ENCODE measurements at regions not wholly inside any gene's neighbourhood (a gene's known extent, or its start where the extent isn't known, plus 50 kb on each side); places are given as distances from the start of the nearest gene placed in this dataset.
"Not testable (repeated sequence)": the region's sequence is repeated elsewhere in the genome, so short reads cannot be mapped to it uniquely, and the experiment has no call there.

- no peak for DNase-seq (ENCODE audit: low read depth)
Observed at GRCh38 chr7:118944271-118944670, 719.8 kb downstream of the ANKRD7 start.

GRCh38 chr7:118945911-118946682 lies 721.6 kb downstream of the ANKRD7 start:
- no peak for DNase-seq (ENCODE audit: low read depth)

- no peak for DNase-seq (ENCODE audit: low read depth)
Observed at GRCh38 chr7:118948508-118948907, 724.0 kb downstream of the ANKRD7 start.

- DNase-seq (ENCODE audit: low read depth): no peak
Observed at GRCh38 chr7:118949031-118949430, 724.5 kb downstream of the ANKRD7 start.

- DNase-seq (ENCODE audit: low read depth): not testable (repeated sequence)
Observed at GRCh38 chr7:118956285-118956684, 731.8 kb downstream of the ANKRD7 start.

- no peak for DNase-seq (ENCODE audit: low read depth)
Observed at GRCh38 chr7:118969370-118969769, 744.9 kb downstream of the ANKRD7 start.

GRCh38 chr7:118971706-118972105 lies 747.2 kb downstream of the ANKRD7 start:
- DNase-seq (ENCODE audit: low read depth): no peak

- no peak for DNase-seq (ENCODE audit: low read depth)
Observed at GRCh38 chr7:118974836-118975235, 750.3 kb downstream of the ANKRD7 start.

GRCh38 chr7:118995350-118995749 lies 770.8 kb downstream of the ANKRD7 start:
- no peak for DNase-seq (ENCODE audit: low read depth)

GRCh38 chr7:119007236-119007635 lies 782.7 kb downstream of the ANKRD7 start:
- DNase-seq (ENCODE audit: low read depth): no peak

GRCh38 chr7:119010635-119011034 lies 786.1 kb downstream of the ANKRD7 start:
- no peak for DNase-seq (ENCODE audit: low read depth)

GRCh38 chr7:119026391-119026790 lies 801.9 kb downstream of the ANKRD7 start:
- DNase-seq (ENCODE audit: low read depth): no peak

- DNase-seq (ENCODE audit: low read depth): no peak
Observed at GRCh38 chr7:119028736-119029135, 804.2 kb downstream of the ANKRD7 start.

GRCh38 chr7:119032136-119032535 lies 807.6 kb downstream of the ANKRD7 start:
- not testable (repeated sequence) for DNase-seq (ENCODE audit: low read depth)

- DNase-seq (ENCODE audit: low read depth): no peak
Observed at GRCh38 chr7:119033641-119034040, 809.1 kb downstream of the ANKRD7 start.

GRCh38 chr7:119037941-119038340 lies 813.4 kb downstream of the ANKRD7 start:
- DNase-seq (ENCODE audit: low read depth): no peak

- no peak for DNase-seq (ENCODE audit: low read depth)
Observed at GRCh38 chr7:119046068-119046467, 821.6 kb downstream of the ANKRD7 start.

- DNase-seq (ENCODE audit: low read depth): no peak
Observed at GRCh38 chr7:119065966-119066365, 841.5 kb downstream of the ANKRD7 start.

GRCh38 chr7:119086026-119086425 lies 861.5 kb downstream of the ANKRD7 start:
- no peak for DNase-seq (ENCODE audit: low read depth)

- no peak for DNase-seq (ENCODE audit: low read depth)
Observed at GRCh38 chr7:119090851-119091250, 866.3 kb downstream of the ANKRD7 start.

- no peak for DNase-seq (ENCODE audit: low read depth)
Observed at GRCh38 chr7:119096683-119097082, 872.2 kb downstream of the ANKRD7 start.

- DNase-seq (ENCODE audit: low read depth): peak; percentile 10
Observed at GRCh38 chr7:119100611-119101258, 876.2 kb downstream of the ANKRD7 start.

GRCh38 chr7:119102291-119102690 lies 877.8 kb downstream of the ANKRD7 start:
- DNase-seq (ENCODE audit: low read depth): no peak

GRCh38 chr7:119105381-119105780 lies 880.9 kb downstream of the ANKRD7 start:
- no peak for DNase-seq (ENCODE audit: low read depth)

Data from amniotic epithelial cell (primary cell).